GM18517 (cell line): ENCODE measurements at regions not wholly inside any gene's neighbourhood (a gene's known extent, or its start where the extent isn't known, plus 50 kb on each side); places are given as distances from the start of the nearest gene placed in this dataset.

ENCODE experiments used
- ATAC-seq: cut with Tn5 transposase; IDR thresholded peaks from one replicate; pipeline ENCODE4 v1.9.1; 2021; ENCODE audit warnings: mild to moderate bottlenecking, moderate library complexity; ENCODE audit not compliant: unreplicated experiment

GRCh38 chr16:74232806-74233465 is 63.7 kb upstream of the PSMD7 start:
- no peak for ATAC-seq

- ATAC-seq, result no peak
Observed at GRCh38 chr16:74230126-74230525, 66.5 kb upstream of the PSMD7 start.

DNA sequence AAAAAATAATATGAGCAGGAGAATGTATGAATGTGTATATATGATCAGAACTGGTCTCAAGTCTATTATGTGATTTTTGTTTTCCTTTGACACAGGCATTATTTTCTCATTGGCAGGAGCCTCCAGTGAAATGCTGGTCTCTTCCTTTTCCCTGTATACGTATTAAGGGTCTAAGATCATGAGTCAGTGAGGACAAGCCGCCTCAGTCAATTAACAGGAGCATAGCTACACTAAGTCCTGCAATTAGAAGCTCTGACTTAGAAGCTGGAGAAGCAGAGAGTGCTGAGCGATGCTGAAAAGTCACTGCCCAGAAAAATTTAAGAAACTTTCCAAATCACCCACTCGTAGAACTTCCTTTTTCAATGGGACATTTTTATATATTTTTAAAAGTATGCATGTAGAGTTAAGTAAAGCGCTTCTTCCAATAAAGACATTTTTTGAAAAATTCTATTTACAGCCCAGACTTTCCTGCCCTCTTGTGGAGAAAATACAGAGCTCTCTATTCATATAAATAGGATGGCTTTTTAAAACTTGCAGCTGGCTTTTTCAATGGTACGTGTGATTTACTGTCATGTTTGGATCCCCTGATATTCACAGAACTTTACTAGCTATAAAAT is 70.2 kb upstream of the PSMD7 start:
- ATAC-seq, result no peak

- no peak for ATAC-seq
Observed at GRCh38 chr16:74224828-74225612, 71.6 kb upstream of the PSMD7 start.

GRCh38 chr16:74221828-74222227 is 74.8 kb upstream of the PSMD7 start:
- no peak for ATAC-seq

- no peak for ATAC-seq
Observed at GRCh38 chr16:74219706-74220105, 76.9 kb upstream of the PSMD7 start.

- ATAC-seq, result no peak
Observed at GRCh38 chr16:74218871-74219270, 77.7 kb upstream of the PSMD7 start.

DNA sequence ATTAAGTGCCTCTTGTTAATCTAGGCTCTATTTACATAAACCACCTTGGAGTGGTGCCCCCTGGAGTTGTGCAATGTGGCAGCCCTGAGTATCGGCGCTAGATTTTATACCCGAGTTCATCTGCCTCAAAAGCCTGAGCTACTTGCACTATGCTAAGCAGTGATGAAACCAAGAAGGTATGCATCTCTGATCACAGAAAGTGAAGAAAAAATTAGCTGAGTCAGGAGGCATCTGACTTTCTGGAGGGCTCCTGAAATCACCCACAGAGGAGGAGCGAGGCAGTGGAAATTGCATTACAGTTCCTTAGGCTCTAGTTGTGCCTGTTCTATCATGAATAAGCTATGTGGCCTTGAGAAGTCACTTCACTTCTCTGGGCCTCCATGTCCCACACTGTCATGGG is 80.3 kb upstream of the PSMD7 start:
- ATAC-seq, result no peak

DNA sequence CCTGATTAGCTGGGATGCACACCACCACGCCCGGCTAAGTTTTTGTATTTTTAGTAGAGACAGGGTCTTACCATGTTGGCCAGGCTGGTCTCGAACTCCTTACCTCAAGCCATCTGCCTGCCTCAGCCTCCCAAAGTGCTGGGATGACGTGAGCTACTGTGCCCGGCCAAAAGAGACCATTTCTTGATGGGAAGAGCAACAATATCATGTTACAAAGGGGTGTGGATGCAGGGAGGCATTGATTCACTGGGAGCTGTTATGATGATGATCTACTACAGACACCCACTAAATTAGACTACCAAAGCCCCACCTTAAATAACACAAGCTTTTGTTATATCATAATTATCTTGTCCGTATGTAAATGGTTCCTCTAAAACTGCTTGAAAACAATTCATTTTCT is 81.4 kb upstream of the PSMD7 start:
- no peak for ATAC-seq

DNA sequence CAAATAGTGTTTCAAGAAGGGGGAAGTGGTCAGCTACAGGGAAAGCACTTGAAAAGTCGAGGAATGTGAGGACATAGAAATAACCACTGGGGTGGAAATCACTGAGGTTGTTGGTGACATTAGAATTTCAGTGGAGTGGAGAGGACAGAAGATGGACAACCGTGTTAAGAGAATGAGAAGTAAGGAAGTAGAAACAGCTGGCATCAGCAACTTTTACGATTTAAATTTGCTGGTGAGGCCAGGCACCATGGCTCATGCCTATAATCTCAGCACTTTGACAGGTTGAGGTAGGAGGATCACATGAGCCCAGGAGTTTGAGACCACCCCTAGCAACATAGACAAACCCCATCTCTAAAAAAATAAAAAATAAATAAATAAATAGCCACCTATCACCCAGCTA is 83.2 kb upstream of the PSMD7 start:
- no peak for ATAC-seq

DNA sequence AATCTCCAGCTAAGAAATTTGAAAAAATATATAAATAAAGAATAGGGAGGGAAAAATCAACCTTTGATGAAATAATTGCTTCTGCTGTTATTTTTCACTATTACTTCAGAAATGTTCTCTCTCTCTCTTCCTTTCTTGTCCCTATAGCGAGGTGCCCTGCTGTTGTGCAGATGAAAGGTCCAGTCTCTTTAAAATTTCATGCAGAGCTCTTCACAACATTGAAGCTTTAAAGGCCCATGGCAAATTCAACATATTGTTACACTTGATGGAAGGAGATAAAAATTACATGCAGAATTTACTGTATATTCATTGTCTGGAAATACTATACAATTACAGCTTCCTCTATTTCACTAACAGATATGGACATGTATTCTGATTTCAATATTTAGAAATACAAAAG is 86.4 kb upstream of the PSMD7 start:
- no peak for ATAC-seq

DNA sequence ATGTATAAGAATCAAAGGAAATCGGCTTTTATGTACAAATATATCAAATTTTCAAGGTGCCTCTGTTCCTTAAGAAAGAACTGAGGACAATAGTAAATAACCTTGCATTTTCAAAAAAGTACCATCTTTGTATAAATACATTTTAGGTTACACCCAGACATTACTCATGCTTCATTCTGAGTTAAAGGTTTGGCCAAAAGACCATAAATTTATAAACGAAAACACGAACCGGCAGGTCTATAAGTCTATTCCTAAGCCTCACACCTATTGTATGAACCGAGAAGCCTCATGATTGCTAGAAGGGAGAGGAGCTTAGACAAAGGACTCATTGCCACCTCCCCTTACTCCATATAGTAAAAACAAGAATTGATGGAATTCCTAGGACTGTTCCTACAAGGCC is 94.6 kb upstream of the PSMD7 start:
- no peak for ATAC-seq

- no peak for ATAC-seq
Observed at GRCh38 chr16:74201576-74201975, 95.0 kb upstream of the PSMD7 start.

DNA sequence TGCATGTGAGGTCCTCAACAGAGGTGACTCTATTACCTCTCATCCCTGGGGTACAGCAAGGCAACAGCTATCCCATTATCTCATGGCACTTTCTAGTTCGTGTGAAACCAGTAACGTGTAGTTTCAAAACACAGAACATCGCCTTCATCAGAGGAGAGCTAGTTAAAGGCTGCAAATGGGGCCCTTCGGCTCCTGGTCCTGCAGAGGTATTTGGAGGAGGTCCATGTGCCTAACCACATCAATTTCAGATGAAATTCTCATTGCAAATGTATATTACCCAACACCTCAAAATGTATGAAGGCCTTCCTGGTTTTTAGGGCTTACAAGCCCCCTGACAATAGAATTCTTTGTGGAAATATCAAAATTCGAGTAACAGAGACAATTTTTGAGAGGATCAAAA is 95.7 kb upstream of the PSMD7 start:
- ATAC-seq, result no peak

DNA sequence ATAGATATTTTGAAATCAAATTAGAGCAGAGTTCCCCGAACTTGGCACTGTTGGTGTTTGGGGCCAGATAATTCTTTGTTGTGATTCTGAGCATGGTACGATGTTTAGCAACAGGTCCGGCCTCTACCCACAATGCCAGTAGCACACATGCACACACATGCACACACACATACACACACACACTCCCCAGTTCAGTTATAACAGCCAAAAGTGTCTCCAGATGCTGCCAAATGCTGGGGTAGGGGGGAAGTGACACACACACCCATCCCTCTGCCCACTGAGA is 96.8 kb upstream of the PSMD7 start:
- ATAC-seq, result no peak

DNA sequence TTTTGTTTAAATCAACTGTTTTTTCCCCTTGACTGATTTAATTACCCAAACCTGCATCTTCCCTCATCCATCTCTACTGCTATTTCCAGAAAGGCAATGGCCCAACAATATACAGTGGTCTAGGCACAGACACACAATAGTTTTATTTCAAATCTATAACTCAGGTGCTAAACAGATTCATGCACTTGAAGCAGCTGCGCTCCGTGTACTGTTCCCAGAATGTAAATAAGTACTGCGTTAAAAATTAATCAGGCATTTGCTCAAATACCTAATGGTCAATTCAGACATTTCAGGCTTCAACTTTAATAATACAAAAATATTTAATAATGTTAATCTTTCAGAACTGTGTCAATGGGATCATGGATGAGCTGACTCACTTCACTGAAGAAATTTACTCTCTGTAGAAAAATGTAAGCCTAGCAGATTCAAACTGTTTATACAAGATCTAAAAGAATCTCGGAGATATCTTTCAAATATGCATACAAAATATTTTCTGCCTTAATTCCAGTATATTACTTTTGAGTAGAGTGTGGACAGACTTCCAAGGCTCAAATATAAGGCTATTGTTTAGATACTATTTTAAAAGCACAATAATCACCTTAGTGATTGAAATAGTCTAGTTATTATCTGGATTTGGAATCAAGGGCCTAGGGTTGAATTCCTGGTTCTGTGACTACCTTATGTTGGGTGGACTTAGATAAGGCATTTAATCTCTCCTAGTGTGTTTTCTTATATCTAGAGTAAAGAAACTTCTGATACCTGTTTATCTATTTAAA is 97.4 kb upstream of the PSMD7 start:
- no peak for ATAC-seq

GRCh38 chr16:74192281-74192797 is 104.3 kb upstream of the PSMD7 start:
- no peak for ATAC-seq

GRCh38 chr16:74190292-74190691 is 106.3 kb upstream of the PSMD7 start:
- no peak for ATAC-seq

DNA sequence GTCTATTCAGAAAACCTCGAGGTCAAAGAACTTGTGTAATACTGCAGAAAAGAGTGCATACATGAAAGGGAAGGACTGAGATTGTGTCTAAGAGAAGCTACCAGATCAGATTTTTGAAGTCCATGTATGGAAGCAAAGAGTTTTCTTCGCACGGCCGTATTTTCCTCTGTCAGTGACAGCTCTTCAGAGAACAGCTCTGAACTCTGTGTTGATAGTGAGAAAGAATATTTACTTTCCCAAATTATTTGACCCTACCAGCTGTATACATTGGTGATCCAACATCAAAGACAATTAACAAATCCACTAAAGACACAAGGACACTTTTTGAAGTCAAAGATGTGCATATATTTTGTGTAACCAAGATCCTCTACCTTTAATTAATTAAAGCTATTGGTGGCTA is 107.8 kb upstream of the PSMD7 start:
- no peak for ATAC-seq

DNA sequence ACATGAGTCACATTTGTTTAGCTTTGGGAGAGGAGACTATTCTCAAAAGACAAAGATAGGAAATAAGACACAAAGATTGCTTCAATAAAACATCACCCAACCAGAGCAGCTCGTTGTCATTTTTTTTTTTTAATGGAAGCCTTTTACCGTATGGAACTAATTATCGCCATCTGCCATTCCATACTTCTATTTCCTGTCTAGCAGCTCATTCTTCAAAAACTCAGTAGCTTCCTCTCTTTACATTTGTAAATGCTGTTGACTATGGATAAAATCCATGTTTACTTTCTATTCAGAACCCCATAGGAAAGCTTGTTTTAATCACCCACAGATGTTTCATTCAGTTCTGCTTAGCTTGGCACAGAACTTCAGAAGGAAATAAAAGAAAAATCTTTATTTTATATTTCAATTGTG is 110.0 kb upstream of the PSMD7 start:
- no peak for ATAC-seq

DNA sequence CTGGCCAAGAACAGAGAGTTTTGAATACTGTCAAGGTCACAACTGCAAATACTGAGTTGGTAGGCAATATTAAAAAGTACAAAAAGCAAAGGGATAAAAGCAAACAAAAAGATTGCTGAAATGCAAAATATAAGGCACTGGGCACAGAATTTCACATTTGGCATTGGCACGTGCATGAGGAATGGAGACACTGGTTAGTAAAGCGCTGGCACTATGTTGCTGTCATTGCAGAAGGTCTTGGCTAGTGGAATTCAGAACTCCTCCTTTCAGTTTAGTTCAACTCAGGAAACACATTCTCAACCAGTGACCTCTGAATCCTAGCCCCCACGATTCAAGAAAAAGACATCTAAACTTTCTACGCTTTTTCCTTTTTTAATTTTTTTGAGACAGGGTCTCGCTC is 111.8 kb upstream of the PSMD7 start:
- no peak for ATAC-seq
